Mesendoderm (in vitro differentiated cells): ENCODE measurements at regions not wholly inside any gene's neighbourhood (a gene's known extent, or its start where the extent isn't known, plus 50 kb on each side); places are given as distances from the start of the nearest gene placed in this dataset.

Experiments
- DNase-seq: peaks from one replicate; pipeline ENCODE4 v3.0.0; 2013
- H2AK5ac ChIP-seq: 2 replicates; pipeline ENCODE4 v1.6.1; 2013; ENCODE audit warnings: low read length, inconsistent platforms
- H2BK120ac ChIP-seq: 2 replicates; pipeline ENCODE4 v1.6.1; 2013; ENCODE audit warnings: low read depth, mild to moderate bottlenecking, low read length, moderate library complexity, mixed read lengths
- H2BK15ac ChIP-seq: replicated peaks from 2 replicates; pipeline ENCODE4 v1.6.1; 2013; ENCODE audit warnings: low read depth, mild to moderate bottlenecking, moderate library complexity
- H2BK5ac ChIP-seq: 2 replicates; pipeline ENCODE4 v1.6.1; 2013; ENCODE audit warnings: low read length, inconsistent platforms
- H3K18ac ChIP-seq: 2 replicates; pipeline ENCODE4 v1.6.1; 2013; ENCODE audit warnings: mild to moderate bottlenecking, low read length, mixed read lengths
- H3K23ac ChIP-seq: one replicate; pipeline ENCODE4 v1.6.1; 2013; ENCODE audit warnings: low read length
- H3K27ac ChIP-seq: 2 replicates; pipeline ENCODE4 v1.5.1; 2013; ENCODE audit warnings: low read depth, mild to moderate bottlenecking, inconsistent platforms, low read length, moderate library complexity
- H3K27me3 ChIP-seq: 2 replicates; pipeline ENCODE4 v1.6.1; 2013; ENCODE audit warnings: low read length, control low read depth, mild to moderate bottlenecking, inconsistent platforms; ENCODE audit not compliant: insufficient read depth, poor library complexity
- H3K36me3 ChIP-seq: 2 replicates; pipeline ENCODE4 v1.6.1; 2013; ENCODE audit warnings: low read length, inconsistent platforms; ENCODE audit not compliant: control insufficient read depth, insufficient read depth
- H3K4ac ChIP-seq: one replicate; pipeline ENCODE4 v1.6.1; 2013; ENCODE audit warnings: low read depth, mild to moderate bottlenecking, low read length, moderate library complexity
- H3K4me1 ChIP-seq: 2 replicates; pipeline ENCODE4 v1.6.1; 2013; ENCODE audit warnings: low read depth, low read length, inconsistent platforms; ENCODE audit not compliant: control insufficient read depth
- H3K4me2 ChIP-seq: 2 replicates; pipeline ENCODE4 v1.6.1; 2013; ENCODE audit warnings: low read length
- H3K4me3 ChIP-seq: 2 replicates; pipeline ENCODE4 v1.5.1; 2013; ENCODE audit warnings: mild to moderate bottlenecking, low read length
- H3K56ac ChIP-seq: one replicate; pipeline ENCODE4 v1.6.1; 2013; ENCODE audit warnings: low read length
- H3K79me1 ChIP-seq: 2 replicates; pipeline ENCODE4 v1.6.1; 2013; ENCODE audit warnings: low read length, inconsistent platforms
- H3K79me2 ChIP-seq: 2 replicates; pipeline ENCODE4 v1.6.1; 2013; ENCODE audit warnings: mild to moderate bottlenecking, low read length; ENCODE audit not compliant: control insufficient read depth, insufficient read depth
- H3K9ac ChIP-seq: 2 replicates; pipeline ENCODE4 v1.6.1; 2013; ENCODE audit warnings: low read length, inconsistent platforms
- H4K5ac ChIP-seq: one replicate; pipeline ENCODE4 v1.6.1; 2013; ENCODE audit warnings: low read length
- H4K8ac ChIP-seq: one replicate; pipeline ENCODE4 v1.6.1; 2013; ENCODE audit warnings: low read depth, mild to moderate bottlenecking, control low read depth, low read length, moderate library complexity
- WGBS: extraction: QIAGEN DNeasy Blood & Tissue Kit; methylation state at CpG from one replicate; pipeline ENCODE4 v1.1.7; 2013; ENCODE audit warnings: low lambda C conversion rate, missing lambda C conversion rate; ENCODE audit not compliant: insufficient coverage; ENCODE audit errors: extremely low coverage; 5-methylcytosine and 5-hydroxymethylcytosine counted together

DNA sequence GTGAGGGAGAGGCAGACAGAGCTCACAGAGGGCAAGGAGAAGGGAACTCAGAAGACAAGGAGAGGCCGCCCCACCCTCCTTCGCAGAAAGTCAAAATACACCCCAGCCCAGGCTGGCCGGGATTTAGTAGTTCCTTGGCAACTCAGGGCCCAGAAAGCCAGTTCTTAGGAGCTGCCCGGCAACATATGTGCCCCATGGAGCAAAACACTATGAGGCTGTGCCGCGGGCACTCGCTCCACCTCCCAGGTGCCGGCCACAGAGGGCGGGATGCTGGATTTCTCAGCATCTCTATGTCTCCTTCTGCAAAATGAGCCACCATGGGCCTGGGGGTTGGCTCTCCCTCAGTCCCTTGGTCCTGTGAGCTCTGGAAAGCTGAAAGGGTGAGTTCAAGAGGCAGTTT, 93.8 kb upstream of the CACNA1A start:
- no peak overlapping the region for H3K56ac ChIP-seq
- H3K4ac ChIP-seq, result no peak overlapping the region
- H2AK5ac ChIP-seq, result no peak overlapping the region
- H4K5ac ChIP-seq, result no peak overlapping the region
- H3K79me1 ChIP-seq, result no peaks in the 10 kb centered on the region
- no peaks in the 10 kb centered on the region for H3K4me1 ChIP-seq
- no peak overlapping the region for H2BK15ac ChIP-seq
- H3K4me2 ChIP-seq, result no peak overlapping the region
- no peaks in the 10 kb centered on the region for H3K79me2 ChIP-seq
- no peak overlapping the region for H3K18ac ChIP-seq
- H3K36me3 ChIP-seq, result no peaks in the 10 kb centered on the region
- H4K8ac ChIP-seq, result no peak overlapping the region
- no peaks in the 10 kb centered on the region for H3K27me3 ChIP-seq
- H3K9ac ChIP-seq, result no peak overlapping the region
- no peak overlapping the region for H3K4me3 ChIP-seq
- no peak overlapping the region for H2BK120ac ChIP-seq
- H3K23ac ChIP-seq, result no peak overlapping the region
- no peak overlapping the region for H2BK5ac ChIP-seq
- no peak for DNase-seq
- WGBS, result no CpG with 5 or more reads among the region's 9 CpGs
- H3K27ac ChIP-seq, result no peak overlapping the region

DNA sequence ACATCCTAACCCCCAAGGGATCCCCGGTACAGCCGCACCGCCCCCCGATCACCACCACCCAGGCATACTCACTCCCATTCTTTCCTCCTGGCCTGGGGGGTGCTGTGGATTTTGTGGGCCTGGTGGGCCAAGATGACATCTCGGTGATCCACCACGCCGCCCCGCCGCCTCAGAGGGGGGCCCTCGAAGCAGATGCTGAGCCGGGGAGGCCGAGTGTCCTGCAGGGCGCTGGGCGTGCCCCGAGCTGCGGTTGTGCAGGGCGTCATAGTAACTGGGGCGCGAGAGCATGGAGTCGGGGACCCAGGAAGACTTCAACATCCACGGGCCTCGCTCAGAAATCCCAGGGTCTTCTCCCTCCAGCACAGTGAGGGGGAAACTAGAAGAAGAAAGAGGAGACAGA, 93.4 kb upstream of the CACNA1A start:
- Histone ChIP-seq H3K9ac (no peak overlapping the region), H3K56ac (no peak overlapping the region), H3K4me3 (no peak overlapping the region), H3K36me3 (no peaks in the 10 kb centered on the region), H2BK120ac (no peak overlapping the region), H3K18ac (no peak overlapping the region), H3K4ac (no peak overlapping the region), H2AK5ac (no peak overlapping the region), H3K4me1 (no peaks in the 10 kb centered on the region), H3K79me2 (no peaks in the 10 kb centered on the region), H4K5ac (no peak overlapping the region), H4K8ac (no peak overlapping the region), H3K27me3 (no peaks in the 10 kb centered on the region), H3K79me1 (no peaks in the 10 kb centered on the region), H2BK15ac (no peak overlapping the region), H3K4me2 (no peak overlapping the region), H2BK5ac (no peak overlapping the region), H3K27ac (no peak overlapping the region), H3K23ac (no peak overlapping the region)
- DNase-seq, result no peak
- no CpG with 5 or more reads among the region's 22 CpGs for WGBS

DNA sequence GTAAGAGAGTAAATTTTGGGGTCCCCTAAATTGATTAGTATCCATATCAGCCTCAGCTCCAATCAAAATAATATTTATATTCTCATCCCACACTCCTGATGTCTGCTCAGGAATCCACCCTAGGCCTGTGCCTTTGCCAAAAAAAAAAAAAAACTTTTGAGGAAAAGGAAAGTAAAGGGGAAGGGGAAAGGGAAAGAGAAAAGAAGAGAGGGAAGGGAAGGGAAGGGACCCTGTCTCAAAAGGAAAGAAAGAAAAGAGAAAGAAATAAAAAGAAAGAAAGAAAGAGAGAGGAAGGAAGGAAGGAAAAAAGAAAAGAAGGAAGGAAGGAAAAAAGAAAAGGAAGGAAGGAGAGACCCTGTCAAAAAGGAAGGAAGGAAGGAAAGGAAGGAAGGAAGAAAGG, 91.8 kb upstream of the CACNA1A start:
- H3K4me2 ChIP-seq, result no peak overlapping the region
- no peak overlapping the region for H3K4ac ChIP-seq
- H3K27ac ChIP-seq, result no peak overlapping the region
- H3K9ac ChIP-seq, result no peak overlapping the region
- no peak for DNase-seq
- H2BK120ac ChIP-seq, result no peak overlapping the region
- no peaks in the 10 kb centered on the region for H3K27me3 ChIP-seq
- no peak overlapping the region for H3K18ac ChIP-seq
- H4K5ac ChIP-seq, result no peak overlapping the region
- H3K56ac ChIP-seq, result peak overlapping the region; percentile 15
- H3K4me1 ChIP-seq, result no peaks in the 10 kb centered on the region
- H3K79me2 ChIP-seq, result no peaks in the 10 kb centered on the region
- H3K36me3 ChIP-seq, result no peaks in the 10 kb centered on the region
- H3K23ac ChIP-seq, result no peak overlapping the region
- no peak overlapping the region for H4K8ac ChIP-seq
- H3K4me3 ChIP-seq, result no peak overlapping the region
- H2BK15ac ChIP-seq, result no peak overlapping the region
- H3K79me1 ChIP-seq, result no peaks in the 10 kb centered on the region
- no peak overlapping the region for H2AK5ac ChIP-seq
- H2BK5ac ChIP-seq, result no peak overlapping the region

DNA sequence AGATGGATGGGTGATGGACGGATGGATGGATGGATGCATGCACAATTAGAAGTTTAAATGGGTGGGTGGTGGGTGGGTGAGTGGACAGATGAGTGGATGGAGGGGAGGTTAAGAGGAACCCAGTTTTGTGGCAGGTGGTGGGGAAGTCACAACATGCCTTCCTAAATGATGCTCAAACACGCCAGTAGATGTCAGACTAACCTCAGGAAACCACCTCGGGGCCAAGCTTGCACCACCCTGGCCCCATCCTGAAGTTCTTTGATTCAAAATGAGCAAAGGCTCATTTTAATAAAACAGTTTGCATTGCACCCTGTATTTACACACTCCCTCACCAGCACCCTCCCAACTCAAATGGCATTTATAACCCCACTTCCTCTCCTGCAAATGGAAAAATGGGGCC, 91.4 kb upstream of the CACNA1A start:
- Histone ChIP-seq H3K36me3 (no peaks in the 10 kb centered on the region), H3K4me2 (no peak overlapping the region), H3K56ac (peak overlapping the region; percentile 15), H2BK15ac (no peak overlapping the region), H2AK5ac (no peak overlapping the region), H3K27me3 (no peaks in the 10 kb centered on the region), H3K23ac (no peak overlapping the region), H4K8ac (no peak overlapping the region), H3K79me2 (no peaks in the 10 kb centered on the region), H2BK5ac (no peak overlapping the region), H3K18ac (no peak overlapping the region), H2BK120ac (no peak overlapping the region), H3K4ac (no peak overlapping the region), H3K9ac (no peak overlapping the region), H3K4me3 (no peak overlapping the region), H4K5ac (no peak overlapping the region), H3K27ac (no peak overlapping the region), H3K79me1 (no peaks in the 10 kb centered on the region), H3K4me1 (no peaks in the 10 kb centered on the region)
- peak; percentile 57 for DNase-seq
- WGBS, result 100% methylated on average over 1 of the region's 3 CpGs

DNA sequence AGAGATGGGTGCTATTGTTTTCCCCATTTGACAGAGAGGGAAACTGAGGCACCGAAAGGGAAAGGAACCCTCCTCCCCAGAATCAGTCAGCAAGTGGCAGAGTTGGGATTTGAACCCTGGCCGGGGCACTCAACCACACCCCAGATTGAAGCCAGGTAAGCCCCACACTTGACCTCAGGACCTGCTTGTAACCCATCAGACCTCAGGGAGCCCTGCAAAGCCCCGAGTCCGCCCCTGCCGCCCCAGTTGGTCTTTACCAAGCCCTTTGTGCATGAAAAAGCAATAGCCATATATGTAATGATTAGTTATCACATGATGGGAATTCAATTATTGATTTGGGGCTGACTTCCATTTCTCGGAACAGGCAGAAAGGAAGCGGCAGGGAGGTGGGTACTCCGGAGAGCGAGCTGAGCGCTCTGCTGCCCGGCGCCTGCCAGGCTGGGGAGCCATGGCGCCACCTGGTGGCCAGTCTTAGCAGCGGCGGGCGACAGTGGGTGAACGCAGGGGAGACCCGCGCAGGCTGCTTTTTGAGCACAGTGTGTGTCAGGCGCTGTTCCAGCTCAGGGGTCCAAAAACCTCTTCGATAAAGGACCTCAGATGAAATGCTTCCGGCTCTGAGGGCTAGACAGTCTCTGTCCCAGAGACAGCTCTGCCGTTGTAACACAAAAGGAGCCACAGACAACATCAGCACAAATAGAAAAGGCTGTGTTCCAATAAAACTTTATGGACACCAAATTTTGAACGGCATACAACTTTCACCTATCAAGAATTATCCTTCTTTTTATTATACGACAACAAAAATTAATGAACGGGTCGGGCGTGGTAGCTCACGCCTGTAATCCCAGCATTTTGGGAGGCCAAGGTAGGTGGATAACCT, 82.9 kb upstream of the CACNA1A start:
- Histone ChIP-seq H3K27ac (no peak overlapping the region), H3K36me3 (no peaks in the 10 kb centered on the region), H3K9ac (no peak overlapping the region), H3K27me3 (no peaks in the 10 kb centered on the region), H4K5ac (no peak overlapping the region), H3K56ac (no peak overlapping the region), H2AK5ac (no peak overlapping the region), H4K8ac (no peak overlapping the region), H3K23ac (no peak overlapping the region), H3K4ac (no peak overlapping the region), H2BK15ac (no peak overlapping the region), H3K79me1 (no peaks in the 10 kb centered on the region), H3K4me1 (no peaks in the 10 kb centered on the region), H3K18ac (no peak overlapping the region), H2BK120ac (no peak overlapping the region), H3K79me2 (no peaks in the 10 kb centered on the region), H3K4me3 (no peak overlapping the region), H3K4me2 (no peak overlapping the region), H2BK5ac (no peak overlapping the region)
- peak; percentile 66 for DNase-seq
- WGBS, result no CpG with 5 or more reads among the region's 29 CpGs

DNA sequence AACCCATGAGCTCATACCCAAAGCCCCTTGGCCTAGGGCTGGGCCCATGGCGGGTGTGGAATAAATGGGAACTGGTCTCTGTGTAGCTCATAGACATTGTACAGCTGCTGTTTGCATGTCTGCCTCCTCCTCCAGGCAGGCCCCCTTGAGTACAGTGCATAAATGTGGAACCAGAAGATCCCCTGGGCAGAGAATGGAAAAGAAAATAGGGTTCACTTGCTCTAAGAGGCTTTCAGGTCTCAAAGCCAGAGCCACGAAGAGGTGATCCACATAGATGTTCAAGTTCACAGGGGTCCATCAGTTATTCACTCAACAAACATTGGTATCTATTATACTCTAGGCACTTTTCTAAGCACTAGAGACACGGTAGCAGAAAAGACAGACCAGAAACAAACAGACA, 79.2 kb upstream of the CACNA1A start:
- H3K4ac ChIP-seq, result no peak overlapping the region
- H3K18ac ChIP-seq, result no peak overlapping the region
- no peak overlapping the region for H3K27ac ChIP-seq
- no peaks in the 10 kb centered on the region for H3K79me2 ChIP-seq
- no peak overlapping the region for H3K23ac ChIP-seq
- H3K4me3 ChIP-seq, result no peak overlapping the region
- H2AK5ac ChIP-seq, result no peak overlapping the region
- no peaks in the 10 kb centered on the region for H3K4me1 ChIP-seq
- no peaks in the 10 kb centered on the region for H3K36me3 ChIP-seq
- no peak overlapping the region for H4K5ac ChIP-seq
- H2BK120ac ChIP-seq, result no peak overlapping the region
- H4K8ac ChIP-seq, result no peak overlapping the region
- no peak overlapping the region for H3K4me2 ChIP-seq
- H2BK15ac ChIP-seq, result no peak overlapping the region
- no peaks in the 10 kb centered on the region for H3K27me3 ChIP-seq
- no peak overlapping the region for H3K9ac ChIP-seq
- DNase-seq, result no peak
- no peaks in the 10 kb centered on the region for H3K79me1 ChIP-seq
- no CpG with 5 or more reads among the region's 3 CpGs for WGBS
- no peak overlapping the region for H2BK5ac ChIP-seq
- no peak overlapping the region for H3K56ac ChIP-seq
